ENCODE measurements at regions not wholly inside any gene's neighbourhood (a gene's known extent, or its start where the extent isn't known, plus 50 kb on each side); places are given as distances from the start of the nearest gene placed in this dataset.

- Histone ChIP-seq H3K9me3 (ENCODE audit: control insufficient read depth, insufficient read depth, low read length) (peaks cover 8% of the 10 kb centered on the region; the same call in 1 of the 2 replicates), H3K9me2 (replicated peaks; ENCODE audit: control insufficient read depth, low read length) (no peaks in the 10 kb centered on the region), H3K27me3 (ENCODE audit: control insufficient read depth, low read length) (no peaks in the 10 kb centered on the region), H3K36me3 (ENCODE audit: control insufficient read depth, low read length) (no peaks in the 10 kb centered on the region), H3K27ac (ENCODE audit: low read depth, low read length) (no peak overlapping the region), H3K79me2 (ENCODE audit: control insufficient read depth, low read length) (no peaks in the 10 kb centered on the region), H3K4me3 (ENCODE audit: low read length) (no peak overlapping the region), H4K20me1 (ENCODE audit: control insufficient read depth, insufficient read depth, low read depth, low read length) (no peaks in the 10 kb centered on the region), H3K4me1 (ENCODE audit: control insufficient read depth, low read length) (no peaks in the 10 kb centered on the region), H3K4me2 (ENCODE audit: low read length) (no peak overlapping the region), H3F3A (ENCODE audit: control insufficient read depth, insufficient read depth) (no peaks in the 10 kb centered on the region)
- TF ChIP-seq EZH2phosphoT487 (IDR thresholded peaks at IDR 0.05; ENCODE audit: borderline replicate concordance, low read length), result no peak
- TF ChIP-seq, protein P1, sequence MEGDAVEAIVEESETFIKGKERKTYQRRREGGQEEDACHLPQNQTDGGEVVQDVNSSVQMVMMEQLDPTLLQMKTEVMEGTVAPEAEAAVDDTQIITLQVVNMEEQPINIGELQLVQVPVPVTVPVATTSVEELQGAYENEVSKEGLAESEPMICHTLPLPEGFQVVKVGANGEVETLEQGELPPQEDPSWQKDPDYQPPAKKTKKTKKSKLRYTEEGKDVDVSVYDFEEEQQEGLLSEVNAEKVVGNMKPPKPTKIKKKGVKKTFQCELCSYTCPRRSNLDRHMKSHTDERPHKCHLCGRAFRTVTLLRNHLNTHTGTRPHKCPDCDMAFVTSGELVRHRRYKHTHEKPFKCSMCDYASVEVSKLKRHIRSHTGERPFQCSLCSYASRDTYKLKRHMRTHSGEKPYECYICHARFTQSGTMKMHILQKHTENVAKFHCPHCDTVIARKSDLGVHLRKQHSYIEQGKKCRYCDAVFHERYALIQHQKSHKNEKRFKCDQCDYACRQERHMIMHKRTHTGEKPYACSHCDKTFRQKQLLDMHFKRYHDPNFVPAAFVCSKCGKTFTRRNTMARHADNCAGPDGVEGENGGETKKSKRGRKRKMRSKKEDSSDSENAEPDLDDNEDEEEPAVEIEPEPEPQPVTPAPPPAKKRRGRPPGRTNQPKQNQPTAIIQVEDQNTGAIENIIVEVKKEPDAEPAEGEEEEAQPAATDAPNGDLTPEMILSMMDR (IDR thresholded peaks at IDR 0.05; ENCODE audit: low read depth, low read length, poor library complexity, severe bottlenecking), result no peak
These were observed 785.7 kb upstream of the POM121L12 start for GRCh38 chr7:52249741-52250140.

DNA sequence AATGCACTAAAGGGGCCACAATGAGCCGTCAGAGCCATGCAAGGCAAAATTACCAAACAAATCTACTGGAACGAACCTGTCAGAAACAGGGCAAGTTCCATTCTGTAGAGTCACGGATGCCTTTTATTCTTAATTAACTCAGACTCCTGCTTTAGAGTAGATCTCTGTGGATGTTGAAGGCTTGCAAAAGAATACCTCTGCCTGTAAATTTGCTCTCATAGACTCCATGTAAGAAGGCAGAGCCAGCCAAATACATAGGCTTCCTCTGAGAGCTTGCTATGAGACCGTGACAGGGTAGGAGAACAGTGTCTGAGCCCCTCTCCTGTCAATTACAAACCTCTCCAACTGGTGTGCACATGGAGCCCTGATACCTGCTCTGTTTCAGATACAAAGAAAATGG, 787.9 kb upstream of the POM121L12 start:
- Histone ChIP-seq H3K4me3 (ENCODE audit: low read length) (no peak overlapping the region), H3K4me2 (ENCODE audit: low read length) (no peak overlapping the region), H3K36me3 (ENCODE audit: control insufficient read depth, low read length) (no peaks in the 10 kb centered on the region), H3K79me2 (ENCODE audit: control insufficient read depth, low read length) (no peaks in the 10 kb centered on the region), H3K4me1 (ENCODE audit: control insufficient read depth, low read length) (no peaks in the 10 kb centered on the region), H3F3A (ENCODE audit: control insufficient read depth, insufficient read depth) (no peaks in the 10 kb centered on the region), H3K27ac (ENCODE audit: low read depth, low read length) (no peak overlapping the region), H3K9me2 (replicated peaks; ENCODE audit: control insufficient read depth, low read length) (no peaks in the 10 kb centered on the region), H4K20me1 (ENCODE audit: control insufficient read depth, insufficient read depth, low read depth, low read length) (no peaks in the 10 kb centered on the region), H3K9me3 (ENCODE audit: control insufficient read depth, insufficient read depth, low read length) (peaks cover 20% of the 10 kb centered on the region; the same call in 1 of the 2 replicates), H3K27me3 (ENCODE audit: control insufficient read depth, low read length) (no peaks in the 10 kb centered on the region)
- TF ChIP-seq, protein P1 (IDR thresholded peaks at IDR 0.05; ENCODE audit: low read depth, low read length, poor library complexity, severe bottlenecking), result no peak
- no peak for TF ChIP-seq EZH2phosphoT487 (IDR thresholded peaks at IDR 0.05; ENCODE audit: borderline replicate concordance, low read length)

GRCh38 chr7:52243685-52244084, 791.7 kb upstream of the POM121L12 start:
- Histone ChIP-seq H3K27me3 (ENCODE audit: control insufficient read depth, low read length) (no peaks in the 10 kb centered on the region), H3K9me3 (ENCODE audit: control insufficient read depth, insufficient read depth, low read length) (peaks cover 17% of the 10 kb centered on the region; the same call in 1 of the 2 replicates), H3K36me3 (ENCODE audit: control insufficient read depth, low read length) (no peaks in the 10 kb centered on the region), H3K4me1 (ENCODE audit: control insufficient read depth, low read length) (no peaks in the 10 kb centered on the region), H3K27ac (ENCODE audit: low read depth, low read length) (no peak overlapping the region), H3K4me3 (ENCODE audit: low read length) (no peak overlapping the region), H3K9me2 (replicated peaks; ENCODE audit: control insufficient read depth, low read length) (no peaks in the 10 kb centered on the region), H3K79me2 (ENCODE audit: control insufficient read depth, low read length) (no peaks in the 10 kb centered on the region), H3F3A (ENCODE audit: control insufficient read depth, insufficient read depth) (no peaks in the 10 kb centered on the region), H3K4me2 (ENCODE audit: low read length) (no peak overlapping the region), H4K20me1 (ENCODE audit: control insufficient read depth, insufficient read depth, low read depth, low read length) (no peaks in the 10 kb centered on the region)
- TF ChIP-seq, protein P1 (IDR thresholded peaks at IDR 0.05; ENCODE audit: low read depth, low read length, poor library complexity, severe bottlenecking), result no peak
- no peak for TF ChIP-seq EZH2phosphoT487 (IDR thresholded peaks at IDR 0.05; ENCODE audit: borderline replicate concordance, low read length)

Measured in DOHH2 (cell line).